OCI-LY1 (cell line): ENCODE measurements at regions not wholly inside any gene's neighbourhood (a gene's known extent, or its start where the extent isn't known, plus 50 kb on each side); places are given as distances from the start of the nearest gene placed in this dataset.

Source experiments
- CTCF ChIP-seq: fragments of 200-600 bp; sonication (generic), shearing (Covaris generic); IDR thresholded peaks from 2 replicates; pipeline ENCODE4 v1.5.1; 2017; ENCODE audit warnings: mild to moderate bottlenecking, antibody characterized with exemption, low read length, moderate library complexity, mixed read lengths
- EZH2 ChIP-seq: fragments of 200-600 bp; sonication (generic), shearing (Covaris generic); IDR thresholded peaks from 2 replicates; pipeline ENCODE4 v1.8.0; 2017; ENCODE audit warnings: borderline replicate concordance, mixed run types, mild to moderate bottlenecking, antibody characterized with exemption, low read length, moderate library complexity, mixed read lengths

GRCh38 chr2:66682476-66682875 lies 247.6 kb downstream of the MEIS1 start:
- TF ChIP-seq CTCF = no peak
- TF ChIP-seq EZH2 = no peak
